H1 (cell line): ENCODE measurements at regions not wholly inside any gene's neighbourhood (a gene's known extent, or its start where the extent isn't known, plus 50 kb on each side); places are given as distances from the start of the nearest gene placed in this dataset.
A peak's percentile ranks its signal among the peaks of the same experiment; 100 is the strongest.

ENCODE experiments used
- CTCF ChIA-PET: fragments of 300-600 bp; sonication (Branson Sonifier 250); formaldehyde crosslinking; loops from one replicate; lab custom pipeline; 2021; ENCODE audit not compliant: partially characterized antibody; lab: Charles Lee
- POLR2A ChIA-PET: fragments of 300-600 bp; sonication (Branson Sonifier 250); formaldehyde crosslinking; loops from one replicate; lab custom pipeline; 2021; ENCODE audit warnings: inconsistent platforms; ENCODE audit not compliant: partially characterized antibody; lab: Charles Lee
- DNase-seq, 2 experiments: peaks; one replicate each; pipeline versions ENCODE4 v3.0.0 to v3.0.0-alpha.2; 2010 to 2022; ENCODE audit warnings: low spot score in 2 of 2, low read depth in 1 of 2, mixed read lengths in 1 of 2
- FAIRE-seq: peaks from 2 replicates; lab custom pipeline; 2011; peaks lifted over from hg19 to GRCh38; lab: Jason Lieb, UNC
- H2AFZ ChIP-seq: 2 replicates; pipeline ENCODE4 v1.8.1; 2012; ENCODE audit warnings: low read length, inconsistent platforms
- H2AK5ac ChIP-seq: 2 replicates; pipeline ENCODE4 v1.6.1; 2013; ENCODE audit warnings: low read depth, low read length
- H2BK120ac ChIP-seq: replicated peaks from 2 replicates; pipeline ENCODE3; 2013; ENCODE audit warnings: low read depth, low read length, inconsistent platforms
- H2BK12ac ChIP-seq: 2 replicates; pipeline ENCODE4 v1.6.1; 2013; ENCODE audit warnings: low read depth, low read length
- H2BK15ac ChIP-seq: 2 replicates; pipeline ENCODE4 v1.6.1; 2013; ENCODE audit warnings: low read length
- H2BK20ac ChIP-seq: 2 replicates; pipeline ENCODE4 v1.6.1; 2013; ENCODE audit warnings: low read length
- H2BK5ac ChIP-seq: 2 replicates; pipeline ENCODE4 v1.6.1; 2013; ENCODE audit warnings: low read depth, low read length
- H3K14ac ChIP-seq: 2 replicates; pipeline ENCODE4 v1.6.1; 2013; ENCODE audit warnings: inconsistent platforms; ENCODE audit not compliant: insufficient read length
- H3K18ac ChIP-seq: 2 replicates; pipeline ENCODE4 v1.6.1; 2013; ENCODE audit warnings: low read length; ENCODE audit errors: extremely low read depth
- H3K23ac ChIP-seq: 2 replicates; pipeline ENCODE4 v1.6.1; 2013; ENCODE audit warnings: inconsistent platforms; ENCODE audit not compliant: insufficient read length
- H3K23me2 ChIP-seq: 2 replicates; pipeline ENCODE4 v1.6.1; 2013; ENCODE audit warnings: low read depth, low read length
- H3K27ac ChIP-seq: 2 replicates; pipeline ENCODE4 v1.6.1; 2011; ENCODE audit warnings: low read depth, low read length, inconsistent platforms
- H3K27me3 ChIP-seq, 4 experiments: replicated peaks in 1 of 4; 1 replicate in 1 of 4; 2 replicates in 3 of 4; pipeline versions ENCODE4 v1.6.1 to v1.8.1; 2011 to 2013; ENCODE audit warnings: low read length in 3 of 4, mild to moderate bottlenecking in 3 of 4, inconsistent platforms in 2 of 4, mixed read lengths in 2 of 4, moderate library complexity in 1 of 4; ENCODE audit not compliant: control insufficient read depth in 3 of 4, insufficient read depth in 3 of 4; ENCODE audit errors: extremely low read depth in 1 of 4
- H3K36me3 ChIP-seq, 4 experiments: 2 replicates each; pipeline versions ENCODE4 v1.6.1 to v1.8.1; 2011 to 2013; ENCODE audit warnings: mild to moderate bottlenecking in 4 of 4, low read length in 3 of 4, moderate library complexity in 2 of 4, control low read depth in 1 of 4, inconsistent platforms in 1 of 4; ENCODE audit not compliant: insufficient read depth in 4 of 4, control insufficient read depth in 2 of 4
- H3K4ac ChIP-seq: replicated peaks from 2 replicates; pipeline ENCODE3; 2013; ENCODE audit warnings: low read length, low read depth, mixed read lengths, inconsistent platforms; ENCODE audit not compliant: insufficient read length
- H3K4me1 ChIP-seq, 4 experiments: replicated peaks in 1 of 4; 1 replicate in 1 of 4; 2 replicates in 3 of 4; pipeline versions ENCODE4 v1.6.1 to v1.8.1; 2011 to 2013; ENCODE audit warnings: low read length in 3 of 4, inconsistent platforms in 2 of 4, mixed read lengths in 1 of 4; ENCODE audit not compliant: insufficient read depth in 4 of 4, control insufficient read depth in 3 of 4
- H3K4me2 ChIP-seq, 2 experiments: 2 replicates each; pipeline versions ENCODE4 v1.6.1 to v1.8.1; 2011 to 2013; ENCODE audit warnings: low read depth in 2 of 2, low read length in 2 of 2, control low read depth in 1 of 2, inconsistent platforms in 1 of 2, mild to moderate bottlenecking in 1 of 2; ENCODE audit not compliant: insufficient read depth in 1 of 2
- H3K4me3 ChIP-seq, 4 experiments: fragments of 200-600, 300-600 bp in 1 of 4; sonication (generic), shearing (Covaris generic), sonication (Bioruptor Twin) in 1 of 4; 2 replicates each; pipeline versions ENCODE4 v1.5.1 to v1.8.1; 2011 to 2016; ENCODE audit warnings: low read length in 4 of 4, low read depth in 3 of 4, control low read depth in 2 of 4, inconsistent platforms in 2 of 4, mild to moderate bottlenecking in 2 of 4, mixed read lengths in 1 of 4, moderate library complexity in 1 of 4; ENCODE audit not compliant: insufficient read depth in 2 of 4; ENCODE audit errors: extremely low read depth in 1 of 4
- H3K56ac ChIP-seq: replicated peaks from 2 replicates; pipeline ENCODE3; 2013; ENCODE audit warnings: low read depth, mild to moderate bottlenecking, mixed read lengths, low read length, inconsistent platforms; ENCODE audit not compliant: insufficient read length
- H3K79me1 ChIP-seq: 2 replicates; pipeline ENCODE4 v1.6.1; 2013; ENCODE audit warnings: low read depth, low read length, control low read depth
- H3K79me2 ChIP-seq, 2 experiments: 2 replicates each; pipeline versions ENCODE4 v1.6.1 to v1.8.1; 2012 to 2013; ENCODE audit warnings: low read length in 2 of 2, mild to moderate bottlenecking in 2 of 2, inconsistent platforms in 1 of 2; ENCODE audit not compliant: insufficient read depth in 2 of 2, control insufficient read depth in 1 of 2
- H3K9ac ChIP-seq, 4 experiments: replicated peaks in 1 of 4; 1 replicate in 1 of 4; 2 replicates in 3 of 4; pipeline versions ENCODE4 v1.6.1 to v1.8.1; 2011 to 2013; ENCODE audit warnings: low read depth in 3 of 4, low read length in 3 of 4, control low read depth in 2 of 4, mild to moderate bottlenecking in 2 of 4, moderate library complexity in 2 of 4, inconsistent platforms in 1 of 4; ENCODE audit errors: extremely low read depth in 1 of 4
- H3K9me3 ChIP-seq, 2 experiments: 2 replicates each; pipeline versions ENCODE4 v1.6.1 to v1.8.1; 2012 to 2013; ENCODE audit warnings: mild to moderate bottlenecking in 2 of 2, moderate library complexity in 2 of 2, control low read depth in 1 of 2, inconsistent platforms in 1 of 2, low read depth in 1 of 2, low read length in 1 of 2, mixed read lengths in 1 of 2; ENCODE audit not compliant: insufficient read depth in 2 of 2
- H4K20me1 ChIP-seq, 2 experiments: replicated peaks in 1 of 2; 2 replicates each; pipeline versions ENCODE3 to v1.8.1; 2011 to 2013; ENCODE audit warnings: inconsistent platforms in 2 of 2, low read length in 2 of 2, mild to moderate bottlenecking in 1 of 2; ENCODE audit not compliant: insufficient read depth in 2 of 2, control insufficient read depth in 1 of 2
- H4K5ac ChIP-seq: 2 replicates; pipeline ENCODE4 v1.6.1; 2013; ENCODE audit warnings: low read length, low read depth, mixed read lengths, inconsistent platforms; ENCODE audit not compliant: insufficient read length
- H4K8ac ChIP-seq: 2 replicates; pipeline ENCODE4 v1.8.0; 2013; ENCODE audit warnings: mild to moderate bottlenecking, moderate library complexity, low read length, inconsistent platforms; ENCODE audit not compliant: insufficient read depth; ENCODE audit errors: extremely low read depth
- H4K91ac ChIP-seq: replicated peaks from 2 replicates; pipeline ENCODE3; 2013; ENCODE audit warnings: low read length, mixed read lengths, inconsistent platforms; ENCODE audit not compliant: insufficient read length
- BCL11A ChIP-seq, 2 experiments: IDR thresholded peaks; one replicate each; pipeline ENCODE4 v1.6.1; 2011; ENCODE audit warnings: low read depth in 2 of 2, low read length in 2 of 2, mild to moderate bottlenecking in 2 of 2
- WGBS, 2 experiments: shearing (Covaris generic) in 1 of 2; methylation state at CpG; one replicate each; pipeline versions ENCODE4 v1.1.6 to v1.1.7; 2013 to 2015; ENCODE audit warnings: low lambda C conversion rate in 2 of 2, mixed read lengths in 2 of 2, inconsistent platforms in 1 of 2, low coverage in 1 of 2, missing lambda C conversion rate in 1 of 2; ENCODE audit not compliant: insufficient replicate concordance in 2 of 2, insufficient coverage in 1 of 2, insufficient read length in 1 of 2; ENCODE audit errors: extremely low coverage in 1 of 2, missing lambda C conversion rate in 1 of 2; 5-methylcytosine and 5-hydroxymethylcytosine counted together

GRCh38 chr14:40576880-40577478 lies 1029.7 kb upstream of the LRFN5 start:
- peaks cover 0 to 1% (median 0%) of the 10 kb centered on the region in 4 experiments; a peak in 1 of 7 replicates for H3K27me3 ChIP-seq
- H3K56ac ChIP-seq, result no peak overlapping the region
- no peak overlapping the region for H3K4ac ChIP-seq
- no peak overlapping the region for H3K14ac ChIP-seq
- H4K5ac ChIP-seq, result no peak overlapping the region
- FAIRE-seq (no peak), DNase-seq (no peak)
- H2BK5ac ChIP-seq, result no peak overlapping the region
- H2BK120ac ChIP-seq, result no peak overlapping the region
- WGBS, 2 experiments, result 82% methylated on average over 4 of the region's 4 CpGs; no CpG with 5 or more reads in 1 of the 2 experiments
- H3K9ac ChIP-seq, result no peak overlapping the region
- no peaks in the 10 kb centered on the region for H3K9me3 ChIP-seq
- H2BK12ac ChIP-seq, result no peak overlapping the region
- H2BK15ac ChIP-seq, result no peak overlapping the region
- no peaks in the 10 kb centered on the region for H4K20me1 ChIP-seq
- no peaks in the 10 kb centered on the region for H3K36me3 ChIP-seq
- no peaks in the 10 kb centered on the region for H3K79me1 ChIP-seq
- H3K23ac ChIP-seq, result no peak overlapping the region
- H2AK5ac ChIP-seq, result no peak overlapping the region
- H2AFZ ChIP-seq, result peak overlapping the region; percentile 15; the same call in 1 of the 2 replicates
- H3K18ac ChIP-seq, result no peak overlapping the region
- H3K4me1 ChIP-seq, result no peaks in the 10 kb centered on the region
- H4K8ac ChIP-seq, result no peak overlapping the region
- no peak overlapping the region for H3K4me2 ChIP-seq
- CTCF ChIA-PET, result no interaction called here
- POLR2A ChIA-PET, result no interaction called here
- no peaks in the 10 kb centered on the region for H3K79me2 ChIP-seq
- H3K4me3 ChIP-seq, result no peak overlapping the region
- no peak overlapping the region for H4K91ac ChIP-seq
- H3K23me2 ChIP-seq, result no peaks in the 10 kb centered on the region
- no peak overlapping the region for H2BK20ac ChIP-seq
- no peak overlapping the region for H3K27ac ChIP-seq
- no peak for TF ChIP-seq BCL11A (IDR thresholded peaks at IDR 0.05; ENCODE audit: low read depth in 2 of 2, low read length in 2 of 2)
